NAMALWA (cell line): ENCODE measurements at regions not wholly inside any gene's neighbourhood (a gene's known extent, or its start where the extent isn't known, plus 50 kb on each side); places are given as distances from the start of the nearest gene placed in this dataset.

Experiments
- DNase-seq: peaks from one replicate; pipeline ENCODE4 v3.0.0-alpha.2; 2015; ENCODE audit warnings: low spot score

GRCh38 chr3:162193148-162194095, 696.8 kb downstream of the OTOL1 start:
- DNase-seq, result no peak

- DNase-seq, result no peak
These were observed 698.5 kb downstream of the OTOL1 start for GRCh38 chr3:162195147-162195546.

DNA sequence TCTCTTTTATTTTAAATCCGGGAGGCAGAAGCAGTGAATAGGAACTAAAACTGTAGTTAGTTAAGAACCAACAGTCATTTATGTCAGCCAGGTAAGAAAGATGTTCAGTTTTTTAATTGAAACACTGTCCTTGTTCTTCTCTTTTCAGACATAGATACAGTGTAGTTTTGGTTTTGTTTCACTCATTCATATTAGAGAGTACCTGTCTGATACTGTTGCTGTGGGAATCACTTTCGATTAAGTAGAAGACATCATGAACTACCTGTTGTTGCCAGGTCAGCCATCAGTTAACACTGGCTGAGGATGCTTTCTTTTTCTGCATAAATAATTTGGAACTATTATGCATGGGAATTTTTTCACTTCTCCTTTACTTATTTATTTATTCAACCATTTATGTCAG, 700.4 kb downstream of the OTOL1 start:
- DNase-seq, result no peak

- no peak for DNase-seq
These were observed 704.2 kb downstream of the OTOL1 start for GRCh38 chr3:162200836-162201235.

- no peak for DNase-seq
These were observed 710.0 kb downstream of the OTOL1 start for GRCh38 chr3:162206648-162207047.

- DNase-seq, result no peak
These were observed 714.9 kb downstream of the OTOL1 start for GRCh38 chr3:162211470-162211869.

GRCh38 chr3:162213196-162213595, 716.6 kb downstream of the OTOL1 start:
- DNase-seq, result no peak

DNA sequence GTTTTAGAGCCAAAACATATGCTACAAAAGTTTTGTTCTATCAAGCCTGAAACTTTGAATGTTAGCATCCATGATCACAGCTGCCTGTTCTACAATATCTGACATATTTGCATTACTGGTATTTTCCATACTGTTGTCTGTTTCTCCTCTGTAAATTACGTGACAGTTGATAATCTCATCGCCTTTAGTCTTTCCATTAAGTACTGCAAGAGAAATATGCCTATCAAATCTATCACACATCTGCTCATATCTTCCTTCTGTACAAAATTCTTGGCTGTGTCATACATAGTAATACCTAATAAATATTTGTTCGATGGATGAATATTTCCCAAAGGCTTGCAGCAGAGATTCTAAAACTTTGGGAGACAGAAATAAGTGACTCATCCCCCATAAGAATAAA, 717.3 kb downstream of the OTOL1 start:
- no peak for DNase-seq

DNA sequence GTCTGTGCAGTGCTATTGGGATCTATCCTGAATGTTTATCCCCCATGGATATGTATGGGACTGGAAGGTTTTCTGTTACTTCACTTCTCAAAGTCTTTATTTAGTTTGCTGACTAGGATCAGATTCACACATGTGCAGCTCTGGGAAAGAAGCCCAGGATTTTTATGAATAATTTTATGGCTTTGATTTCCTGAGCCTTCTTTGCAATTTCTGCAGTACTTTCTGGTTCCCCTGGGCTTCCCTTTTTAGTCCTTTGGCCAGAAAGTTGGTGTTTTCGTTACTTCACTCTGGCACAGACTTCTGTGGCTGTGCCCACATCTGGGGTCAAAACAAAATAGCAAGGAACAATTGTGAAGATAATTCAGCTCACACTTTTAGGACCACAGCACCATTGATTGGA, 721.0 kb downstream of the OTOL1 start:
- DNase-seq, result no peak

- no peak for DNase-seq
These were observed 721.9 kb downstream of the OTOL1 start for GRCh38 chr3:162218479-162218878.

- DNase-seq, result no peak
These were observed 728.1 kb downstream of the OTOL1 start for GRCh38 chr3:162224746-162225145.

DNA sequence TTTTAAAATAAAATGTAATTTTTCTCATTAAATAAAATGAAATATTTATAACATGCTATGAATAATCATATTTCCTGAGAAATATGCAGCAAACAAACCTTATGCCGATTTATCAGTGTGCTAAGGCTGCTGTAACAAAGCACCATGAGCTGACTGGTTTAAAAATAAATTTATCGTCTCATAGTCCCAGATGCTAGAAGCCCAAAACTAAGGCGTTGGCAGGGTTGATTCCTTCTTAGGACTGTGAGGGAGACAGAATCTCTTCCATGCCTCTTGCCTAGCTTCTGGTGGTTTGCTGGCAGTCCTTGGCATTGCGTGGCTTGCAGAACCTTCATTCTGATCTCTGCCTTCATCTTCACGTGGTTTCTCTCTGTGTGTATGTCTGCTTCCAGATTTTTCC, 740.3 kb downstream of the OTOL1 start:
- no peak for DNase-seq

- DNase-seq, result no peak
These were observed 754.2 kb downstream of the OTOL1 start for GRCh38 chr3:162250782-162251181.

DNA sequence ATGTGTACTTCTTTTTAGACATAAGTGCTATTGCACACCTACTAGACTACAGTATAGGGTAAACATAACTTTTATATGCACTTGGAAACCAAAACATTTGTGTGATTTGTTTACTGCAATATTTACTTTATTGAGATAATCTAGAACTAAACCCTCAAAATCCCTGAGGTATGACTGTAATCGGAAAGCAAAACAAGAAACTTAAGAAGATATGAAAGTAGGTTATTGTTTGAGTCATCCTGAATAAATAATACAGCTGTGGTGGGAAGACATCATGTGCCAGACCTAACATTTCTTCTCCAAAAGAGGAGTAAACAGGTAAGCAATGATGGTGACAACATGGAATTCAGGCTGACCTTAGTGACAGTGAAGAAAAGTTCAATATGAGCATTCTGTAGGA, 765.5 kb downstream of the OTOL1 start:
- DNase-seq, result no peak

DNA sequence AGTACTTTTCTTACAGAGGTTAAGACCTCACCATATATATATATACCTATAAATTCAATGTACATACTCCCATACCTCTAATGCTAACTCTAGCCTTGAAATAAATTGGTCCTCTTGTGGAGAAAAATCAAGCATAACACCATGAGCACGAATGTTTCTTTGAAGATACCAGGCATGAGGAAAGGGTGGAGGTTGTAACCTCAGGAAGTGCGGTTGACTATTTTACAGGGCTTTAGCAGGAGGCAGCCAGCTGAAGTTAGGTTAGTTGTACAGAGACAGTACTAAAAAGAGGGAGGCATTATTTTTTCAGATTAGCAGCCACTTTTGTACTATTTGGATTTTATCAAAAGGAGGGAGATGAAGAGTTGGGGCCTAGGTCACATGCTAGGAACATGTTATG, 767.0 kb downstream of the OTOL1 start:
- no peak for DNase-seq

DNA sequence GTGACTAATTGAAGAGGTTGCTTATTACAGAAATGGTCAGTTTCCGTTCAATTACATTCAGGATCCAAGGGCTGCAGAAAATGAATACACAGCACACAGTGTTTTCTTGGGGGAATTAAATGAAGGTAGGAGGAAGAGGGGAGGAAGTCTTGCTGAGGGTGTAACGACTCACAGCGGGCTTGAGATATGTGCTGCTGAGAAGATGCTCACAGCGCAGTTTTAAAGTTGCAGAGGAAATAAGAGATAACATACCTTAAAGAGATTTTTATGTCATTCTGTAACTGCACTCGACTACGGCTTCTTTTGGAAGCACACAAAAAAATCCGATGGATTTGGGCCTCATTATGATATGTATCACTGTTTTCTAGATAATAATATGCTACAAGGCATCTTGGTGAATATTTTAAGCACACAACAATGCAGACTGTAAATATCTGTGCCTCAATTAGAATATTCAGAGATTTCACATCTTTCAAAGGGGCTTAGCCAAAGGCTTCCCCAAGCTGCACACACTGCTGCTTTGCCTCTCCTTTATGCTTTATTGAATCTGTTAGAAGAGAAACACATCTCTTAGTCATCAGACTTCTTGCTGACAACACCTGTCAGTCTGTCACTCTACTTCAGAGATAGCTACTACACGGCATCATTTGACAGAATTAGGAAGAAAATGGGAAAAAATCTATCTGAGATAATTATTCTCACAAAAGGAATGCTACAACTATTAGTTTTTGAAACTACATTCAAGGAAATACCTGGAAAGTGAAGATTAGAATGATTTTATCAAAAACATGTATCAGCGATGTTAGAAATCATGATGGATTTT, 773.2 kb downstream of the OTOL1 start:
- DNase-seq, result no peak

- no peak for DNase-seq
These were observed 777.5 kb downstream of the OTOL1 start for GRCh38 chr3:162274070-162274469.

DNA sequence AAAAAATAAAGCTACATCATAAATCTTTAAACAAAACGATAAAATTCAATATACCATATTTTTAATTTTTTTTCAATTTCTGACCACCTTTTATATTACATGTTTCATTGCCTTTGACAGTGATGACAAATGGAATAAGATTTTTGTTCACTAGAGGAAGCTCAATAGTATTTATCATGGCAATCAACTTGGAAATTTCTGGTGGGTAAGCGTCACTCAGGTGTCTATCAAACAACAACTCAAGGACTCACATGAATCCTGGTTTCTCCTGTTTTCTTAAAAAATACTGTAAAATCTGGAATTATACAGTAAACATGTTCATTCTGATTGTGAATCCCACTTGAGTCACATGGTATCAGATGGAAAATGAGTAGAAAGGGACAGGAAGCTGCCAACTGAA, 782.2 kb downstream of the OTOL1 start:
- no peak for DNase-seq

GRCh38 chr3:162285259-162285658, 788.7 kb downstream of the OTOL1 start:
- no peak for DNase-seq

- no peak for DNase-seq
These were observed 791.0 kb downstream of the OTOL1 start for GRCh38 chr3:162287600-162287999.

DNA sequence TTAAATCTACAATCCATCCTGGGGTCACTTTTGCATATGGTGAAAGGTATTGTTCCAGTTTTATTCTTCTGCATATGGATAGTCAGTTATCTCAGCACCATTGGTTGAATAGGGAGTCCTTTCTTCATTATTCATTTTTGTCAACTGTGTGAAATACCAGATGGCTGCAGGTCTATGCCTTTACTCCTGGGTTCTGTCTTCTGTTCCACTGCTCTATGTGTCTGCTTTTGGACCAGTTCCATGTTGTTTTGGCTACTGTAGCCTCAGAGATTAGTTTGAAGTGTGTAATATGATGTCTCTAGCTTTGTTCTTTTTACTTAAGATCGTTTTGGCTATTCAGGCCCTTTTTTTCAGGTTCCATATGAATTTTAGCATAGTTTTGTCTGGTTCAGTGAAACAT, 795.8 kb downstream of the OTOL1 start:
- no peak for DNase-seq

- no peak for DNase-seq
These were observed 798.8 kb downstream of the OTOL1 start for GRCh38 chr3:162295323-162295983.
